ENCODE measurements at regions not wholly inside any gene's neighbourhood (a gene's known extent, or its start where the extent isn't known, plus 50 kb on each side); places are given as distances from the start of the nearest gene placed in this dataset.

DNA sequence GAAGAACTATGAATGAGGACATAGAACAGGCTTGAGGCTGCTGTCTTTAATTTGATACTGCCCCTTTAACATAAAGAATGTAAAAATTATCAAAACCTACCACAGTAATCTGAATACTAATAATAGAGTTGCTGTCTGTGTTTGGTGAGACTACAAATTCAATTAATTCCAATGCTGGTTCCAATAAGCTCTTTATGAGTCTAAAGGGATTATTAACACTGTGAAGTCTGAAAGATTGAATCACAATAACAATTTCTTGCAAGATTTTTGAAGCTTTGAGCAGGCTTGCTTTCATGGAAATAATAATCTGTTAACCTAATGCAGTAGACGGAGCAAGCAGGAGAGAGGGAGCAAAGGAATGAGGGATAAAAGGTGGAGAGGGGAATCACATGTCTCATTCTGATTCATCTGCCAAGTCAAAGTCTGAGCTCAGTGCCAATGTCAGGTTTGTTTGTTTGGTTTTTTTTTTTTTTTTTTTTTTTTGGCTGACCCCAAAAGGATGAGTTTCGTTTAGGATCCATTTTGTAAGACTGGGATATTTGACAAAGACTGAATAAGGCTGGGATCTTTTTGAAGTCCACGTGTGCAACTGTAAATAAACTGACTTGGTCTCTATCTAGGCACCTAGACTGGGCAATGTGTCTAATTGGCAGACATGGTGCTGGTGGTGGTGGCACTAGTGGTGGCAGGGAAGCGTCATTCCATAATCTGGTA lies 211.6 kb downstream of the RNF144B start:
- no peak overlapping the region for H3K4me3 ChIP-seq (ENCODE audit: low read depth, low read length)
- POLR2A ChIA-PET = no interaction called here
- TF ChIP-seq, protein P1, sequence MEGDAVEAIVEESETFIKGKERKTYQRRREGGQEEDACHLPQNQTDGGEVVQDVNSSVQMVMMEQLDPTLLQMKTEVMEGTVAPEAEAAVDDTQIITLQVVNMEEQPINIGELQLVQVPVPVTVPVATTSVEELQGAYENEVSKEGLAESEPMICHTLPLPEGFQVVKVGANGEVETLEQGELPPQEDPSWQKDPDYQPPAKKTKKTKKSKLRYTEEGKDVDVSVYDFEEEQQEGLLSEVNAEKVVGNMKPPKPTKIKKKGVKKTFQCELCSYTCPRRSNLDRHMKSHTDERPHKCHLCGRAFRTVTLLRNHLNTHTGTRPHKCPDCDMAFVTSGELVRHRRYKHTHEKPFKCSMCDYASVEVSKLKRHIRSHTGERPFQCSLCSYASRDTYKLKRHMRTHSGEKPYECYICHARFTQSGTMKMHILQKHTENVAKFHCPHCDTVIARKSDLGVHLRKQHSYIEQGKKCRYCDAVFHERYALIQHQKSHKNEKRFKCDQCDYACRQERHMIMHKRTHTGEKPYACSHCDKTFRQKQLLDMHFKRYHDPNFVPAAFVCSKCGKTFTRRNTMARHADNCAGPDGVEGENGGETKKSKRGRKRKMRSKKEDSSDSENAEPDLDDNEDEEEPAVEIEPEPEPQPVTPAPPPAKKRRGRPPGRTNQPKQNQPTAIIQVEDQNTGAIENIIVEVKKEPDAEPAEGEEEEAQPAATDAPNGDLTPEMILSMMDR (IDR thresholded peaks at IDR 0.05; ENCODE audit: insufficient read depth, low read length, missing control alignments) = no peak
- CTCF ChIA-PET = interaction anchor here (0.6 to 1.5 kb wide), 3 partner anchors 14 to 1658 kb away, joined by 3 to 5 read pairs (median 5); no protein-coding TSS in a partner anchor
- DNase-seq (ENCODE audit: low read depth, low spot score) = no peak

GRCh38 chr6:18600255-18600654 lies 213.1 kb downstream of the RNF144B start:
- no peak for DNase-seq (ENCODE audit: low read depth, low spot score)
- H3K4me3 ChIP-seq (ENCODE audit: low read depth, low read length) = no peak overlapping the region
- ChIA-PET POLR2A (no interaction called here), CTCF (interaction anchor here (3.7 kb wide), 1 partner anchor 9 kb away, joined by 14 read pairs; no protein-coding TSS in a partner anchor)
- TF ChIP-seq, protein P1 (IDR thresholded peaks at IDR 0.05; ENCODE audit: insufficient read depth, low read length, missing control alignments) = no peak

GRCh38 chr6:18601516-18602020 lies 214.4 kb downstream of the RNF144B start:
- TF ChIP-seq, protein P1 (IDR thresholded peaks at IDR 0.05; ENCODE audit: insufficient read depth, low read length, missing control alignments) = no peak
- DNase-seq (ENCODE audit: low read depth, low spot score) = no peak
- no peak overlapping the region for H3K4me3 ChIP-seq (ENCODE audit: low read depth, low read length)
- ChIA-PET POLR2A (no interaction called here), CTCF (interaction anchor here (0.9 to 3.7 kb wide), 2 partner anchors 10 to 1453 kb away, joined by 3 to 14 read pairs; no protein-coding TSS in a partner anchor)

- TF ChIP-seq, protein P1 (IDR thresholded peaks at IDR 0.05; ENCODE audit: insufficient read depth, low read length, missing control alignments) = no peak
- POLR2A ChIA-PET = no interaction called here
- no peak for DNase-seq (ENCODE audit: low read depth, low spot score)
- H3K4me3 ChIP-seq (ENCODE audit: low read depth, low read length) = no peak overlapping the region
- CTCF ChIA-PET = interaction anchor here (3.7 kb wide), 1 partner anchor 11 kb away, joined by 14 read pairs; no protein-coding TSS in a partner anchor
These were observed 215.8 kb downstream of the RNF144B start for GRCh38 chr6:18602931-18603330.

- H3K4me3 ChIP-seq (ENCODE audit: low read depth, low read length) = no peak overlapping the region
- CTCF ChIA-PET = interaction anchor here (3.7 kb wide), 1 partner anchor 12 kb away, joined by 14 read pairs; no protein-coding TSS in a partner anchor
- TF ChIP-seq, protein P1 (IDR thresholded peaks at IDR 0.05; ENCODE audit: insufficient read depth, low read length, missing control alignments) = no peak
- POLR2A ChIA-PET = no interaction called here
- no peak for DNase-seq (ENCODE audit: low read depth, low spot score)
These were observed 216.2 kb downstream of the RNF144B start for GRCh38 chr6:18603361-18603760.

DNA sequence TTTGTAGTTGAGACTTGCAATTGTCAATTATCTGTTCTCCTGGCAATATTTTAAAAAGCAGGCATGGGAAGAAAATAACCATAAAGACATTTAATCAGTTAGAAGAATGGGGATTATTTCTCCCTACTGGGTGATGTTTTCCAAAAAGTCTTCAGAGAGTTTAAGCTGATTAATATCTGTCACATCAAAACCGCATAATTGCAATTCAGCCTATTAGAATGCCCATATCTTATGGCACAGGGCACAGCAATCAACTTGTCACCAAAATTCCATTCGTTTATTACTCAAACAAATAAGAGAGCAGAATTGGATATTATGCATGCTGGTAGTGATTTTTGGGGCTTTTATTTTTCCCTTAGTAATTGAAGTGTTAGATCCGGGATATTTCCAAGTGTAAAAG lies 218.7 kb downstream of the RNF144B start:
- CTCF ChIA-PET = interaction anchor here (2.5 kb wide), 1 partner anchor 9 kb away, joined by 13 read pairs; no protein-coding TSS in a partner anchor
- H3K4me3 ChIP-seq (ENCODE audit: low read depth, low read length) = no peak overlapping the region
- DNase-seq (ENCODE audit: low read depth, low spot score) = no peak
- POLR2A ChIA-PET = no interaction called here
- TF ChIP-seq, protein P1 (IDR thresholded peaks at IDR 0.05; ENCODE audit: insufficient read depth, low read length, missing control alignments) = no peak

Data from AG04449 (cell line).